ENCODE measurements at regions not wholly inside any gene's neighbourhood (a gene's known extent, or its start where the extent isn't known, plus 50 kb on each side); places are given as distances from the start of the nearest gene placed in this dataset.

- no peak for DNase-seq
Measured at GRCh38 chr15:39131609-39132008, 449.3 kb upstream of the THBS1 start.

- no peak for DNase-seq
Measured at GRCh38 chr15:39132070-39132469, 448.8 kb upstream of the THBS1 start.

DNA sequence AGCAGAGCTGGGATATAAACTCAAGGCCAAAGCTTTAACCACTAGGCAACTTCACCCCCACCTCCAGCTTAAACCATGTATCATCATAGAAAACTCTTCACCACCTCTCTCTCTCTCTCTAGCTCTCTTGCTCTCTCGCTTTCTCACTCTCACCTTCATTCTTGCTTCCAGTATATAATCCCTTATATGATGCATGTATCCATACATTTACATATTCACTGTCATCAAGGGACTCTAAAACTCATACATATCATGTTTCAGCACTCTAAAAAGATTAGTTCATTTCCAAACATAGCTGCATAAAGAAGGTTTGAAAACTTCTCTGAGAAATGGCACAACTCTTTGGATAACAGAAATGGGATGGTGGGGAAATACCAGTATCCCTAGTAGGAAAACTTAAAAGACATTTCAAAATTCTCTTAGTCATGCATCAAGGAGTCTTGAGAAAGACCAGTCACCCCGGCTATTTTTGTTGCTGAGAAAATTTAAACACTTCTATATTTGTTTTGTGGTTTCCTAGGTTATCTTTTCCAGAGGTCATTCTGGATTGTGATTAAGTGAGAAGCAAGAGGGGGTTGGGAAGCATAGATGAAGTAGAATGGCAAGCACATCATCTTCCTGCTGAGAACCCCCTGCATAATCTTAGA is 447.8 kb upstream of the THBS1 start:
- DNase-seq = no peak

DNA sequence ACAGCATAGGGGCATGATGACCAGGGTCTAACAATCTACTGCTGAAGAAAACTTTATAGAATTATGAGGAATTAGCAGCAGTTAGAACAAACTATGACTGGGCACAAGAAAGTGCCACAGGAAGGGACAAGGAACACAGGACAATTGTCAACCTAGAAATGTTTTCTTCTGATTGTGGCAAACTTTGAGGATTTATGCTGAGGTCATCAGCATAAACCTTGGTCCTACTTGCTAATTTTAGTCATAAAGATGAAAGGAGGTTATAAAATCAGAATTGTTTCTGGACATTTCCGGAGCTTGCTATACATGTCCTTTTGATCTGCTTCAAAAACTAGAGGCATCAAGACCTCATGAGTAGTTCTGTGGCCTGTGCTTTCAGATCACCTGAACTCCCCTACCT is 446.6 kb upstream of the THBS1 start:
- DNase-seq = no peak

DNA sequence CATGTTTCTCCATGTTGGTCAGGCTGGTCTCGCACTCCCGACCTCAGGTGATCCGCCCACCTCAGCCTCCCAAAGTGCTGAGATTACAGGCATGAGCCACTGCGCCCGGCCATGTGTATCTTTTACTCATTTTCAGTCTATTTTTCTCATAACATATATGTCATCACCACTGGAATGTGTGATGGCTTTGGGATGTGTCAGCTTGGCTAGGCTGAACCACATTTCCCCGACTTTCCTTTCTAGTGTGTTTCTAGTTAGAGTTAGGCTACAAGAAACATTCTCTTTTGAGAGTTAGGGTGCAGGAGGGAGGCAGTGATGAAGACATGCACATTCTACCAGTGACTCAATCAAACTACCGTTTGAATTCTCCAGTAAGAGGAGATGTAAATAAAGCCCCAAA is 444.9 kb upstream of the THBS1 start:
- DNase-seq = no peak

DNA sequence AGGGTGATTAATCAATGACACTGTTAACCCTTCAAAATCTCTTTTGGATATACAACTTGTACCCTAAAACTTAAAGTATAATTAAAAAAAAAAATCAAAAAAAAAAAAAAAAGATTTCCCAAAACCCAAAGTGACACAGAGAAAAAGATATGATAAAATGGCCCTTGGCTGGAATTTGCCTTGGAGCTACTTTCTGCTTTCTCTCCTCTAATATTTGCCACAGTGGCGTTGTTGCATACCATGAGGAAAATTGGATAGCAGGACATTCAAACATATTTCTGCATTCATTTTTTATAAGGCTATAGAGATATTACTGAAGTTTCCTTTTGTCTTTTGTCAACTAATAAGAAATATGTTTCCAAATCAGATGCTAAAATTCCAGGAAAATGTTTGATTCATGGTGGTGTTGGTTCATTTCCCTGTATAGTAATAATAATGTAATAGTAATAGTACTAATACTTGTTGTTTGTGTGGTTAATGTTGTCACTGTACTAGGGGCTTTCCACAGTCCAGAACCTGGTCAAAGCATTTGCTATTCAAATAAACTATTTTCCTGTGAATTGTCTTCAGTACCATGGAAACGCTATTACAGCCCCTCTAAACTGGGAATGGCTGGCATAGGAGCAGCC is 441.3 kb upstream of the THBS1 start:
- no peak for DNase-seq

DNA sequence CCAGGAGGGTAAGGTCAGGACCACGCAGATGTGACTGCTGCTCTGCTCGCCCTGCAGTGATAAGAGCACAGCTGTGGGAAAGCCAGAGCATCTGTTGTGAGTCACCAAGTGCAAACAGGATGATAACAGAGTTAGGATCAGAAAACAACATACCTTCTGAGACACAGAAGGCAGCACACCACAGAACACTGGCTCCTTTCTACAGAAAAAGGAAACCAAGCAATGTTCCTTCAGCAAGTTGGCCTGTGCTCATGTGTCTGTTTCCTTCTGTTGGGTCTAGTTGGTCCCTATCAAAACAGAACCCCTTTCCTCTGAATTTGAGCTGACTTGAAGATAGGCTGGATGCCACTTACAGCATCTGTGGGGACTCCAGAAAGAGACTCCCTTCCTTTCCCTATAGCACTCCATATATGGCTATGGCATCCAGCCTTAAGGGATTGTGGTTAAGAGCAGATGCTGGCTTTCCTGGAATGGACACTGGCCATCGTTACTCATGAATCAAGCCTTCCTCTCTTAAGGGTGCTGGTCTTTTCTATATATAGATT is 440.7 kb upstream of the THBS1 start:
- DNase-seq = no peak

DNA sequence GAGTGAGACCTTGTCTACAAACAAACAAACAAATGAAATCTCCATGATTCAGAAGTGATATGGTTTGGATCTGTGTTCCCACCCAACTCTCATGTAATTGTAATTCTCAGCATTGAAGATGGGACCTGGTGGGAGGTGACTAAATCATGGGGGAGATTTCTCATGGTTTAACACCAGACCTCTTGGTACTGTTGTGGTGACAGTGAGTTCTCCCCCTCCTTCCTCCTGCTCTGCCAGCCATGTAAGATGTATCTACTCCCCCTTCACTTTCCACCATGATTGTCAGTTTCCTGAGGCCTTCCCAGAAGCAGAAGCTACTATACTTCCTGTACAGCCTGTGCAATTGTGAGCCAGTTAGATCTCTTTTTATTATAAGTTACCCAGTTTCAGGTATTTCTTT is 438.4 kb upstream of the THBS1 start:
- DNase-seq = no peak

DNA sequence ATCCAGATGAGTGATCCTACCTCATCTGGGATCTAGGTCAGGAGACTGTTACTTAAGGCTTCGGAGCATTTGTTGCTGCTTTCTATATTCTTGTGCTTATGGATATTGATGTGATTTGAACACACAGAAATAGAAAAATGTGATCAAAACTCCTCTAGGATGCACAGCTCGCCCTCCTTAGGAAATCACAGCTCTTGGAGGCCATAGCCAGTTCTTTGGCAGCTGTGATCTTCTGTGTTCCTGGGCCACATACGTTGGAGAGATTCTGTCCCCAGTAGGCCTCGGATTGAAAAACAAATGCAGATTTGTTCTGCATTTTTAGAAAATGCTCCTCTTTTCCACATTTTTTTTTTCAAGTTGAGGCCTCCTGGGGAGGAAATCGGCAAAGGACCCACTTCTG is 437.4 kb upstream of the THBS1 start:
- DNase-seq = no peak

DNA sequence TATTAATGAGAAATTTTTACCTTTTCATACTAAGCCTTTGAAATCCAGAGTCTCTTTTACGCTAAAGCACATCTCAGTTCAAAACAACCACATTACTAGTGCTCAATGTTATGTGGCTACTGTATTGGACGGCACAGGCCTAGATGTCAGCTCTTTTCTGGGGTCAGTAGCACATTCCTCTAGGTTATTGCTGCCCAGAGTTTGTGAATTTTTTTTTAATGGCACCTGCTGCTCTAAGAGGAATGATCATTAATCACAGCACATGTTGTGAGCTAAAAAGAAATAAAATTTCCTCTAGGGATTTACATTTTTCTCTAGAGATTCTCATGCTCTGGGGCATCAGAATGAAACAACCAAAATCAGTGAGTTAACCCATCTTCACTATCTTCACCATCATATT is 436.8 kb upstream of the THBS1 start:
- DNase-seq = no peak

- DNase-seq = no peak
Measured at GRCh38 chr15:39144613-39145499, 436.0 kb upstream of the THBS1 start.

DNA sequence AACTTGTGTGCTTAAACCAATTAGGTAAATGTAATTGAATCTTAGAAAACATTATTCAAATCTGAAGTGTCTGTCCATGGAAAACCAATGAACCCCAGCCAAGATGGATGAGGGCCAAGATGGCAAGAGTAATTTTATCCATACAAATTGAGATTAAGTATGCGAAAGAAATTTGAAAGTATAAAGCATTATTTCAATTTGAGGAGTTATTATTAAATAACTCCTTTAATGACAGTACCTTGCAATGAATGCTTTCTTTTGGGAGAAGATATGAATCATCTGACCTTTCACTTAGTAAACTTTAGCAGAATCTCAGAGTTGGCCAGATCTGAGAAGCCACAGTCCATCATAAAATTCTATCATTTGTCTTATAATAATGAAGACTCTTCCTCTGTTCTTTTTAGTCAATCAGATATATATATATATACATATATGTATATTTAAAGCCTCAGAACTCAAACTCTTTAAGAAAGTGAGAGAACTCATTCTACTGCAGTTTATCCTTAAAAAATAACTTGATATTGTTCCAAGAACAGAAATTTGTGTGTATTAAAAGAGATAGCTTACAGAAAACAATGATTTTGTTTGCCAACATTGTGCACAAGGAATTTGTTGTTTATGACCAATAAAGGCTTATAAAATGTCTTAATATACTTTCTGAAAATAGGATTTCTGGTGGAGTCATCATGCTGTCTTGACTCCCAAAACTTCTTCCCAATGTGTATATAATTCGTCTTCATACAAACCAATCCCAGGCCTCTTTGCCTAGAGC is 434.8 kb upstream of the THBS1 start:
- no peak for DNase-seq

GRCh38 chr15:39149636-39150150 is 431.2 kb upstream of the THBS1 start:
- no peak for DNase-seq

DNA sequence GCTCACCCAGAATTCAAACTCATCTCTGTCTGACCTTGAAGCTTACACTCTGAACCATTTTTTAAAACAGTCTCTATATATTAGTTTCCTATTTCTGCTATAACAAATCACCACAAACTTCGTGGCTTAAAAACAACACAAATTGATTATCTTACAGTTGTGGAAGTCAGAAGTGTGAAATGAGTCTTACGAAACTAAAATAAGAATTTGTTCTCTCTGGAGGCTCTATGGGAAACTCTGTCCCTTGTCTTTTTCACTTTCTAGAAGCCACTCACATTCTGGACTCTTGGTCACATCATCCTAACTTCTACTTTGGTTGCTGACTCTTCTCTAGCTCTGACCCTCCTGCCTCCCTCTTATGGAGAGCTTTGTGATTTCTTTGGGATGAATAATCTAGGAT is 429.3 kb upstream of the THBS1 start:
- DNase-seq = no peak

- DNase-seq = no peak
Measured at GRCh38 chr15:39153058-39153714, 427.7 kb upstream of the THBS1 start.

GRCh38 chr15:39153716-39154115 is 427.2 kb upstream of the THBS1 start:
- no peak for DNase-seq

DNA sequence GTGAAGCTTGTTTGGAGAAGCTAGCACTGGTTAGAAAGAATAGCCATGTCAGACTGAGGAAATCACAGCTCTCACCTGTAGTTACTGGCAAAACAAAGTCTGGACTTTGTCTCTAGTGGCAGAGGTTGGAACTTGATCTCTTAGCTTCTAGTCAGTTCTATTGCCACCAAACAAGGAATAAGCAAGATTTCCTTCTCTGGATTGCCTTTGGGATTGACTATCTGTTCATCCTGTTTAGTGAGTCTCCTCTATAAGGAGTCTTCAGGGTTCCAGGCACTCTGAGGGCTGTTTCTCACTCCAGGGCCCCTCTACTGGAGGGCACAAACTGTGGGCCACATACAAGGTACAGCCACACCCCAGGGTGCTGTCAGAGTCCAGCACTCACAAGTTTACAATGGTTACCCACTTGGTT is 426.6 kb upstream of the THBS1 start:
- no peak for DNase-seq

DNA sequence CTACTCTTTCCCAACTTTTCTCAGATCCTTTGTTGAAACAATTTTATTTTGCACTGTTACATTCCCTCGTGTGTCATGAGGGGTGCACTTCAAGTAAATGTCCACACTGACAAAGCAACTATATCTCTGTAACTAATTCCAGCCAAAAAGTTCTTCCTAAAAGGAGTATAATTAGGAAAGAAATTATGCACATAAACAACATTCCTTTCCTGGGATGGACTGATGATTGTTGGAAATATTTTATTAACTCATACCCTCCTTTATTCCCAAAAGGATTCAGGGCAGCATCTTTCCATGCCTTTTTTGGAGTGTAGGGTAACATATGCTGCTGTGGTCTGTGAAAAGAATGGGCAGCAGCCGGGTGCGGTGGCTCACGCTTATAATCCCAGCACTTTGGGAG is 426.1 kb upstream of the THBS1 start:
- no peak for DNase-seq

- no peak for DNase-seq
Measured at GRCh38 chr15:39156166-39156565, 424.7 kb upstream of the THBS1 start.

GRCh38 chr15:39156646-39157250 is 424.1 kb upstream of the THBS1 start:
- DNase-seq = no peak

GRCh38 chr15:39157882-39158281 is 423.0 kb upstream of the THBS1 start:
- DNase-seq = no peak

DNA sequence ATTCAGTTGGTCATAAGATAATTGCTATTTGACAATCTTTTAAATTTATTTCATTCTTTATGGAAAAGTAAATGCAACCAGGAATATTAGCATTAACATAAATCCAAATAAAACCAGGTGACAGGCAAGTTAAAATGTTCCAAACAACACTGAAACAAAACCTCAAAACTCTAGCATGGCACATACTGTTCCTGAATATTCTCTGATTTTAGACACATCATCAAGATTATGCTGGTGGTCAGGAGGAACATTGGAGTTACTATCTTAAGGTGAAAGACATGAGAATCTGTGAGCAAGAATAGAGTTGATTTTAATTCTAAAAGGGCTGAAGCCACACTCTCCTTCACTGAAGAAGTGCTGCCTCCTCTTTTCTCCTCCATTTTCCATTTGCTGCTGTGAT is 421.0 kb upstream of the THBS1 start:
- DNase-seq = no peak

All from SIG-M5 (cell line).